GM19238 (cell line): ENCODE measurements at regions not wholly inside any gene's neighbourhood (a gene's known extent, or its start where the extent isn't known, plus 50 kb on each side); places are given as distances from the start of the nearest gene placed in this dataset.

ENCODE experiments used
- DNase-seq: peaks from one replicate; pipeline ENCODE4 v3.0.0; 2011; ENCODE audit warnings: low spot score; ENCODE audit not compliant: insufficient read length

DNA sequence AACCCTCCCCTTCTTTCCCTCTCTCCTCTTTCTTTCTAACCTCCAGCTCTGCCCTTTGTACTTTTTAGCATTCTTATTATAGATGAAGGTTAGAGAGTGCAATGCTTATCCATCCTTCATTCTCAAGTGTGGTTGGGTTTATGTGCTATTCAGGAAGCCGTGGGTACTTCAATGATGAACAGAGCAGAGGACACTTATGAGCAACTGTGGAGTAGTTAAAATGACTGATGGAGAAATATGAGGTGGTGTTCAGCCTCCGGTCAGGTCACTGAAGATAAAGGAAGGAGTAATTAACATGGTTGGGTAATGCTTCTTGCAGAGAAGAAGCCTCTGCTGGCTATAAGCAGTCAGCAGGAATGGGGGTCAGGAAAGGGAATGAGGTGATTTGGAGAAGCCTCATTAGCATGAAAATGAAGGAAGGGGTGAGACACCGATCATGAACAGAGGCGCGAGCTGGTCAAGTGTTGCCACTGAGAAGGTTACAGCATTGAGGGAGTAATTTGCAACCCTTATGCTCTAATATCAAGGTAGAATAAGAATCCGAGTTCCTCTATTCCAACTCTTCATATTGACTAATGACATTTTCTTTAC lies 174.7 kb downstream of the LPIN1 start:
- DNase-seq: no peak

DNA sequence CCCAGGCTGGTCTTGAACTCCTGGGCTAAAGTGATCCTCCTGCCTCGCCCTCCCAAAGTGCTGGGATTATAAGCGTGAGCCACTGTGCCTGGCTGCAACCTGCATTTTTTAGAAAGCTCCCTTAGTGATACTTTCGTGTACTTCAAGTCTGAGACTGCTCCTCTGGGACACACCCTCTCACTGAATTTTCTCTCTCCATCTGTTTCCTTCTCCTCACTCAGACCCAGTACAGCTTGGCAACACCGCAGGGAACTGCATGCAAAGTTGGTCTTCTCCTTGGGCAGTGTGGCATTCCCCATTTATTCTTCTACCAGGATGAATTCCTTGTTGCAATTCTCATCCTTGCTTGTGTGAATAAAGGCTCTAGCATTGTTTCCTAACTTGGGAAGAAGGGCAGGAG lies 175.9 kb downstream of the LPIN1 start:
- DNase-seq: no peak

DNA sequence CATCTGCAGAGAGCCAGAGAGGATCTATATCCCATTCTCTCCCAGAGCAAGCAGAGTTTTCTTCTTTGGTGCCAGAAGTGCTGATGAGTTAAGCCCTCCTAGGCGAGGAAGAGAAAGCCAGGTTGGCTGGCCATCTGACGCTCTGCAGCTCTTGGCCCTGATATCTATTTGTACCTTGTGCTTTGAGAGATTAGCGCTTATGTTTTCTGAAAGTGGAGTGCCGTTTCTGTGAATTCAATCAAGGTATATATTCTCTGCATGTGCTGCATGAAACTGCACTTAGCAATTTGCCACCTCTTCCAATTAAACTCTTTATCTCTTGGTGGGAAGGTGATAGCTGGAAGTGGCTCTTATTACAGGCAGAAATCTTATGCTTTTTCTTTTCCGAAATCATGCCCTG lies 177.5 kb downstream of the LPIN1 start:
- no peak for DNase-seq

DNA sequence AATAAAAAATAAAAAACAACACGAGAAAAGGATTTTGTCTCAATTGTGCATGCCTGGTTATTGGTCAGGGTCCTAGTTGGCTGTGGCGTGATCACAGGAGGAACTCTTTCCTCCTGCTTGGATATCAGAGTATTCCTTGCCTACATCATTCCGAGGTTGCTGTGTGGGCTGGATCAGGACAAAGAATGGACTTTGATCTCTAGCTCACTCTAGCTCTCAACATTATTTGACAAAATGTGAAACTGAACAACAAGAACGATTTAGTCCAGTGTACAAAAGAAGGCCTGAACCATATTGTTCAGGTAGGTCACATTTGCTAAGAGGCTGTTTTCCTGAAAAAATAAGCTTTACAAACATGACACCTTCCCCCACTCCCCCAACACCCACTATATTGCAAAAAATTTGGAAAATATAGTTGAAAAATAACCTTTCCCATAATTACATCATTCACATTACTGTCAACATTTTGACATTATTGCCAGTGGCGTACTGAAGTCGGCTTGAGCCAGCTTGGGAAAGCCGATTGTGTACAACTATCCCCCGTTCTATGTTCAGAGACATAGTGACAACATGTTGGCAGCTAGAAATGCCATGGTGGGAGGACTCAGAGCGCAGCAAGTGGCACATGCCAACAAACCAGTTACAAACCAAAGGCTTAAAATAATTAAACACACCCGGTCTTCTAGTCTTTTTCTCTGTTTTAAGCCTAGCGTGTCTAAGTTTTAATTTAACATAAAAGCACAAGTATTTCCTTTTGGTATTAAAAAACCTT lies 179.0 kb downstream of the LPIN1 start:
- no peak for DNase-seq

DNA sequence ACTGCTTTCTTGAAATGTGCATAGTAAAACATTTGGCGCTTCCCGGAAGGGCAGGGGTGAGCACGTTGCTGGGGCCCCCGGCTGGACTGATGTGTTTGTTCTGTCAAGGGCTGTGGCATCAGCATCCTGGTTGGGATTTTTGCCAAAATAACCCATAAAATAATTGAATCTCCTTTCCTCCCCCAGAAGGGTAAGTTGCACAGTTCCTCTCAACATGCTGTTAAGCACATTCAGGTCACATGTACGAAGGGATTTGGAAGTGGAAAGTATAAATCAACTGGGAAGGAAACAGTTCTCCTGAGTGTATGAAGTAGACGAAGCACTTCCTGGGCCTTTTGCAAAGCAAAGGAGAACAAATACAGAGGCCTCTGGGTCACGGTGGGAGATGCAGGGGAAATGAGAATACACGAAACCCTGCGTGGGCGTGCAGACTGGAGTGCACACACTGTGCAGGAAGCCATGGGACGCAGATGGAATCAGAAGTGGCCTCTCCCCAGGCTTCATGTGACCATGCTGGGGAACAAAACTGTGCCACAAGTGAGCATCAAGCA lies 183.9 kb downstream of the LPIN1 start:
- no peak for DNase-seq

DNA sequence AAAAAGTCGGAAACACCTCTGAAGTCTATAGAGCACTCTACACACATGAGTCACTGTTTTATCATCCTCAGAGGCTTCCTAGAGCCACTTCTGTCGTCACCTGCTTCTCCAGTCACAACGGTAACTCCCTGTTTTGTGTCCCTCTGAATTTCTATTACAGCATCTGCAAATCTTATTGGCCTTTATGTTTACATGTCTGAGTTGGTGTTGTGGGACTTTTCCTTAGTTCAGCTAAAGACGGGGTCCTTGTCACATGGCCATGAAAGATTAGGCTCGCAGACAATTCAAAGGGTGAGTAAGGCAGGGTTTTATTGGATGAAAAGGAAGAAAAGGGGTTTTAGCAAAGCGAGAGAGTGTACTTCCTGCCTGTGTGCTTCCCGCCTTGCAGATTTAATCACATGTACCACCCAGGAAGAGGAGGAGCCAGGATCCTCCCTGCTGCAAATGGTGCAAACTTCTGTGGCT lies 185.6 kb downstream of the LPIN1 start:
- DNase-seq: no peak

DNA sequence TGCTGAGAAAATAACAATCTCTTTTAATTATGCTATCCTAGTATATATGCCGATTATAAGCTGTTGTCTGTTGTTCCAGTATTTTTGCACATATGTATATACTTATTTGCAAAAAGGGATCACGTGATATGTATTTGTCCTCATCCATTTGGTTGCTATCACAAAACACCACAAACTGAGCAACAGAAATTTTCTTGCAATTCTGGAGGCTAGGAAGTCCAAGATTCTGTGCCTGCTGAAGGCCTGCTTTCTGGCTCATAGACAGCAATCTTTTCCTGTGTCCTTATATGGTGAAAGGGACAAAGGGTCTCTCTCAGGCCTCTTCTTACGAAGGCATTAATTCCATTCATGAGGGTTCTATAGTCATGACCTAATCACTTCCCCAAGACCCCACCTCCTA lies 186.5 kb downstream of the LPIN1 start:
- no peak for DNase-seq

DNA sequence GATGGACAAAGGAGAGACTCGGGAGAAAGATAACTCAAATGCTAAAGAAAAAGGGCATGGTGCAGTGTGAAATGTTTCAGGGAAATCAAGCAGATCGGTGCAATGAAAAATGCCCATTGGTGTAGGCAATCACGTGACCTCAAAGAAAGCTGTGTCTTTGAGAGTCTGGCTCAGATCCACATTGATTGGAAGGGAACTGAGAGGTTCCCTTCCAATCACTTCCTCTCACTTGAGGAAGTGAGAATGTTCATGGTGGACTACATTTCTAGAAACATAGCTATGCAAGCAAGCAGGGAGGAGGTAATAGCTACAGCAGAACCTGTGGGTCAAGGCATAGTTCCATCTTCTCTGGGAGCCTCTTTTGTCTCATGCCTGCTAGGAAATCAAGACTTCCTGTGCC lies 187.4 kb downstream of the LPIN1 start:
- DNase-seq: peak; percentile 15

DNA sequence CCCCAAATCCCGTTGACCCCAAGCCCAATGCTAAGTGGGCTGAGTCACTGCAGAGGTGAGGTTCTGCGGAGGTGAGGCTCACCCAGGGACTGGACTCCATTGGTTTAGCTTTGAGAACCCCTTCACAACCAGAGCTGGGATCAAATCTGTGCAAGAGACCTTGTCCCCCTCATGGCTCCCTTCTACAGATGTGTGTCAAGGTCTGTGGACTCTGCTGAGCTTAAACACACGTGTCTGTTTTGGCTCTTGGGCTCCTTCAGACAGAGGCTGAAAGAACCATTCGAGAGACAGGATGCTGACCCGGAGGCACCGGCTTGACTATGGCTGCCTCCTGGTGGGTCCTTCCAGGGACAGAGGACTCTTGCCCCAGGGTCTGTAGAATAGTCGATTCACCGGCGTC lies 190.3 kb downstream of the LPIN1 start:
- no peak for DNase-seq

DNA sequence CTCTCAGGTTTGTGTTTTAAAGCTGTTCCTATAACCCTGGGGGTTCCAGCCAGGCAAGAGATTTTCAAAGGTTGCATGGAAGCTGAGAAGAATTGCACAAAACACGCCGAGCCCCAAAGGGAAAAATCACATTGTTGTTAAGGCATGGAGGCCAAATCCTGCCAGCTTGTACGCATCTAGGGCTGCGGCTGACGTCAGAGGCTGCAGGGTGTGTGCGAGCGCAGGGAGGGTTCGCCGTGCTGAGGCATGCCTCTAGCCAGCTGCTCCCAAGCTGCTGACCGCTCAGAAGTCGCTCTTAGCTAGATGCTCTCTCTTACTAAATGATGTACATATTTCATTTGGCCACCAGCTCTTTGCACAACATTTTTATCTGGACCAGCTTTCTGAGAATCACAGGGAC lies 191.8 kb downstream of the LPIN1 start:
- DNase-seq: no peak

DNA sequence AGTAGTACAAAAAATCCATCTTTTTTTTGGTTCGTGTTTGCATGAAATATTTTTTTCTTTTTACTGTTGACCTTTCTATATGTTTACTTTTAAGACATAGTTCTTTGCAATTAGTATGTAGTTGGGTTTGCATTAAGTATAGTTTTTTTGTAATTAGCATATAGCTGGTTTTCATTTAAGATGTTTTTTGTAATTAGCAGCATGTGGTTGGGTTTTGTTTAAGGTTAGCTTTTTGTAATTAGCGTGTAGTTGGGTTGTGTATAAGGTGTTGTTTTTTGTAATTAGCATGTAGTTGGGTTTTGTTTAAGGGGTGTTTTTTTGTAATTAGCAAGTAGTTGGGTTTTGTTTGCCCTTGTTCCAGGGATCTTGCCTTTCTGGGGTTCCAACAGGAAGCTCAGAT lies 193.1 kb downstream of the LPIN1 start:
- no peak for DNase-seq

DNA sequence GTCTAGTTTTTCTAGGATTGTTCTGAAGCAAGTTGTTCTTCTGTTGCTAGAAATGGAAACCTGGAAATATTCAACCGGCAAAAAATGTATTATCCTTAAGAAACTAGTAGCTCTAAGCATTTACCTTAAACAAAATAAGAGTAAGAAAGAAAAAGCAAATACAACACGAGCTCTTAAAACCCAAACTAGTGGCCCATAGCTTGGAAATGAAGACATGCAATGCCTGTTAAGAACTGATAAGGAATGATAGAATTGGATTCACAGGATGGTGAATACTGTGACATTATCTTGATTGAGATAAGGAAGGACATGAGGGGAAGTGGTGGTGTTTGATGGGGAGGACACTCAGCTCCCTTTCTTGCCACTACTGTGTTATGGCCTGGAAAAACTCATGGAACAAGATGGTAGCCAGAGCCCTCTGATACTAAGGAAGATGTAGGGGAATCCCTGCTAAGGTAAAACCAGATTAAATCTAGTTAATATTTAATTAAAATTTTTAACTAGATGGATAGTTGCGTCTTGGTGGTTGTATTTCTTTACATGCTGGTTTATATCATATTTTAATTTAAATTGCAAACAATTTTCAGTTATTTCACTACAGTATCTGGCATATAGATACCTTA lies 193.8 kb downstream of the LPIN1 start:
- DNase-seq: no peak

DNA sequence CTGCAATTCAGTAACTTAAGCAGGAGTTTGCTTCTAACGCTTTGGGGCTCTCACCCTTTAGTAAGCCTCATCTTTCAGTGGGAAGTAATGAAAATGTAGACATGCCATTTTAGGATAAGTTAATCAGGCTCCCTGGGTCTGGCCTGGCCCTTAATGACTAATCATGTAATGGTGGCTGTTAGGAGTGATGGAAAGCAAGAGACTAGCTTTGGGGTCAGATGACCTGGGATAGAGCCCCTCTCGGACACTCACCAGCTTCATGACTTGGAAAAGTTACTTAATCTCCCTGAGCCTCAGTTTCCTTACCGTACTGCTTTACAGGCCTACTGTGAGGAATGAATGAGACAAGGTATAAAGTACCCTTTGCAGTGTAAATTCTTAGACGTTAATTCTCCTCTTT lies 194.4 kb downstream of the LPIN1 start:
- no peak for DNase-seq

DNA sequence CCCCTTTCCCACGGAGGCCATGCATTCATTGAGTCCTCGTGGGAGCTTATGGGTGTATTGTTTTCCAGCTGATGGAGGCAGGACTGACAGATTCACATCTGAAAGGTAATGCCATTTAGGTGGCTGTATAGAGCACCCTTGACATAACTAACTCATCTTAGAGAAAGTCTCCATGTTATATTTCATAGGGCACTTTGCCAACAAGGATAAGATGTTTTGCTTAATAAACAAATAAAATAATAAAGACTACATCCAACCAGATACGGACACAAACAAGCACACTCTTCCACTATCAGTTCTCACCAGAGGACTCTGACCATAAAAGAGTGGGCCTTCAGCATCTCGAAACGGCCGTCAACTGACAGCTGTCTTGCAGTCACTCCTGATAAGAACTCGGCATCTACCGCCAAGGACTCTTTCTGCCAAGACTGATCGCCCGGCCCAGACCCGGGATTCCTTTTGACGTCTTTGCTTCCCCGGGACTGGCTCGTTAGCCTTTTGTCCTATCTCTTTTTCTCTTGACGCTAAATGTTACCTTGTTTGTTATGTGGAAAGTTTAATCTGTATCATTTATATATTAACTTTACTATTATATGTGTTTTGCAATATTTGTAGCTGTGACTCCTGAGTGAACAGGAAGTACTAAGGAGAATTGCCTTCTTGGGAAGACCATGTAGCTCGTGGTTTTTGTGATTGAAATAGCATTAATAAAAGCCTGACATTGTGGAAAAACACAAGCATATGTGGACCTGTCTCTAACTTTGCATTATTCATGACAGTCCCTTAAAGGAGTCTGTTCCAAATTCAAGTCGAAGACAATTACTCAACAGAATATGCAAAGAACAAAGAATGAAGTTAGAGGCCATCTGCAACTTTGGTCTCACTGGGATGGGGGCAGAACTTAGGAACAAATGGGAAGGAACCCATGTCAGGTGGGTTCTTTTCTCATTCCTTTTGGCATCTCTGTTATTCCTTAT lies 195.1 kb downstream of the LPIN1 start:
- DNase-seq: no peak

DNA sequence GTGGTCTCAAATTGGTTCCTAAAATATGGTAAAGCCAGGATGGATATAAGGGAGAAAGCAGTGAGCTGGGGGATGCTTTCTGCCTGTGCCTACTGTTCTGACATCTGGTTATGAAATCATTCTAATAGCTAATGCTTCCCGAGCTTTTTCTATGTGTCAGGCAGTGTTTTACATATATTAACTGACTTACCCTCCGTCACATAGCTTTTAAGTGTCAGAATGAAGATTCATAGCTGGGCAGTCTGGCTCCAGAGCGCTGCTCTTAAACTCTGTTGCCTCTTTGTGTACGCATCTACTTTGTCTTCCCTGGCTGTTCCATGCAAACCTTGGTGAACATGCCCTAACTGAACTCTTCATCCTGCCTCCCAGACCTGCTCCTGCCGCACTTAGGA lies 195.7 kb downstream of the LPIN1 start:
- DNase-seq: no peak

DNA sequence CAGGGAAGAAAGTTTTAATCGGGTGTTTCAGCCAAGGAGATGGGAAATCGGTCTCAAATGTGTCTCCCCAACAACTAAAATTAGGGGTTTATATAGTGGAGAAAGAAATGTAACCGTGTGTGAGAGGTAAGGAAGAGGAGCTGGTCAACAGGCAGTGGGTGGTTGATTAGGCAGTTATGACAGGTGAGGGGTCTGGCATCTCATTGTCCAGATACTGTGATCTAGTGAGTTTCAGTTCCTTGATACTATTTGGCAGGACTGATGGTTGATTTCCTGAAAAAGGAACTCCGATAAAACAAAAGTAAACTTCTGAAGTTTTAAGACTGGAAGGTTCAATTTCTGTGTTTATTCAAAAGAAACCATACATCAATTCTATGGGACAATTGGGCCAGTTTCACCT lies 197.9 kb downstream of the LPIN1 start:
- DNase-seq: no peak

DNA sequence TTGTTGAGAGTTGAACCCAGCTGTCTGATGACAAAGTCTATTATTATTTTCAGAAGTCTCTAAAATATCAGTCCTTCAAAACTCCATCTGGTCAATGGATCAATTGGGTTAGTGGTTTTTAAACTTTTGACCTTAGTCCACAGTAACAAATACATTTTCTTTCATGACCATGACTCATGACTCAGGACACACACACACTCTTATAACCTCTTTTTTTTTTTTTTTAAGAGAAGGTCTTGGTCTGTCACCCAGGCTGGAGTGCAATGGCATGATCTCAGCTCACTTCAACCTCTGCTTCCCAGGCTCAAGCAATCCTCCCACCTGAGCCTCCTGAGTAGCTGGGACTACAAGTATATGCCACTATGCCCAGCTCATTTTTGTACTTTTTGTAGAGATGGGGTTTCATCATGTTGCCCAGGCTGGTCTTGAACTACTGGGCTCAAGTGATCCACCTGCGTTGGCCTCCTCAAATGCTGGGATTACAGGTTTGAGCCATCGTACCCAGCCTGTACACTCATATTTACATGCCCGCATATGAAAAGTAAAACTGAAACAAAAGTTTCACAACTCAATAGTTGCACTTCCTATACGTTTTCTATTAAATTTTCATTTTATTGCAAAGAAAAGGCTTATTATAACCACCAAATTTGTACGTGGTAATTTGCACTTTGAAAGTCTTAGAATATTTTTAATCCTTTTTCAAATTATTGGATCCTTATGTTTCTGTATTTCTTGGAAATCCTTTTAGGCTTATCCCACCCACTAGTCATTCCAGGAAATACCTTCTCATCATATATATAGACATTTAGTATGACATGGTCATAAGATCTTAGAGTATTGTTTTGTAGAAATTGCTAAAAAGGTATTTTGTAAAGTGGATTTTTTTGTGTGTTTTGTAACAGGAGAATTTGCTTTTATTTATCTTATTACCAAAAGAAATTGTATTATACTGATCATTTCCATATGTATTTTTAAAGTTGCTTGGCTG lies 199.0 kb downstream of the LPIN1 start:
- DNase-seq: no peak

DNA sequence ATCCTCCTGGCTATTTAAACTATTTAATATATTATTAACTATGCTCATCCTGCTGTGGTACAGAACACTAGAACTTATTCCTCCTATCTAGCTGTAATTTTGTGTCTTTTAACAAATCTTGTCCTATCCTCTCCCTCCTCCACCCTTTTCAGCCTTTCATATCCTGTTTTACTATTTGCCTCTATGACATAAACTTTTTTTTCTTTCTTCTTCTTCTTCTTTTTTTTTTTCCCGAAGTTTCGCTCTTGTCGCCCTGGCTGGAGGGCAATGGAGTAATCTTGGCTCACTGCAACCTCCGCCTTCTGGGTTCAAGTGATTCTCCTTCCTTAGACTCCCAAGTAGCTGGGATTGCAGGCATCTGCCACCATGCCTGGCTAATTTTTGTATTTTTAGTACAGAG lies 201.5 kb downstream of the LPIN1 start:
- DNase-seq: no peak

DNA sequence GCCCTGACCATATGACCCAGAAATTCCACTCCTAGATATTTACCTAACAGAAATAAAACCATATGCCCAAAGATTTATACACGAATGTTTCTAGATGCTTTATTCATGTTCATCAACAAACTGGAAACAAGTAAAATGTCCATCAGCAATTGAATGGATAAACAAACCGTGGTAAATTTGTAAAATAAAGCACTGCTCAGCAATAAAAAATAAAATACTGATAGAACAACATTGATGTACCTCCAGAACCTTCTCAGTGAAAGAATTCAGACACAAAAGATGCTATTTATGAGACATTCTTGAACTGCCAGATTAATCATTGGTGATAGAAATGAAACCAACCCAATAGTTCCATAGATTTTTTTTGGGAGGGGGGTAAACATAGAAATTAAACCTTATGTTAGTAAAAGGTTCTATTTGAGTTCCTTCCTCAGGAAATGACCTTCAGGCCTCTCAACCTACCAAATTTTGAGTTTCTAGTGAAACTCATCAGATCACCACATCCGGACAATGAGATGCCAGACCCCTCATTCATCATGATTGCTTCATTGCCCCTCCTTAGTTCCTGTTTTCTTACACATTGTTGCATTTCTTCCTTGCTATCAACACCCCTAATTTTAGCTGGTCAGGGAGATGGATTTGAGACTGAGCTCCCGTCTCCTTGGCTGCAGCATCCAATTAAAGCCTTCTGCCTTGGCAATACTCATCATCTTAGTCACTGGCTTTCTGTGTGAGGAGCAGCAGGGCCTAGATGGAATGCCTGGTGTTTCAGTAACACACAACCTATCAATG lies 203.5 kb downstream of the LPIN1 start:
- no peak for DNase-seq
